HEK293 (cell line): ENCODE measurements at regions not wholly inside any gene's neighbourhood (a gene's known extent, or its start where the extent isn't known, plus 50 kb on each side); places are given as distances from the start of the nearest gene placed in this dataset.

Source experiments
- CTCF ChIA-PET: fragments of 350-600 bp; formaldehyde crosslinking; extraction: SDS; loops from one replicate; lab custom pipeline; 2021; ENCODE audit warnings: antibody characterized with exemption; lab: Yijun Ruan, JAX
- POLR2A ChIA-PET: fragments of 300-600 bp; formaldehyde crosslinking; extraction: SDS; loops from one replicate; lab custom pipeline; 2020; ENCODE audit warnings: antibody characterized with exemption, inconsistent platforms; lab: Yijun Ruan, JAX
- H3K27ac ChIP-seq: fragments of 200-500 bp; sonication (Bioruptor generic); 2 replicates; pipeline ENCODE4 v1.5.1; 2014; ENCODE audit warnings: low read depth, low read length, control low read depth, inconsistent platforms; ENCODE audit errors: extremely low read depth
- H3K36me3 ChIP-seq, 2 experiments: fragments of 200-500 bp in 1 of 2; sonication (Bioruptor generic) in 1 of 2; 1 replicate in 1 of 2; 2 replicates in 1 of 2; pipeline ENCODE4 v1.5.1; 2014 to 2017; ENCODE audit warnings: inconsistent platforms in 2 of 2, low read length in 2 of 2; ENCODE audit not compliant: control insufficient read depth in 2 of 2, insufficient read depth in 1 of 2
- H3K4me1 ChIP-seq: fragments of 200-500 bp; sonication (Bioruptor generic); 2 replicates; pipeline ENCODE4 v1.5.1; 2014; ENCODE audit warnings: mild to moderate bottlenecking, low read length, inconsistent platforms; ENCODE audit not compliant: control insufficient read depth, insufficient read depth
- H3K4me3 ChIP-seq: 2 replicates; pipeline ENCODE4 v1.5.1; 2011; ENCODE audit warnings: low read depth, mild to moderate bottlenecking, control low read depth, low read length, moderate library complexity
- H3K9me3 ChIP-seq: fragments of 200-500 bp; sonication (Bioruptor generic); 2 replicates; pipeline ENCODE4 v1.5.1; 2014; ENCODE audit warnings: low read depth, low read length, inconsistent platforms; ENCODE audit not compliant: control insufficient read depth, insufficient read depth
- HOXD13 ChIP-seq: sonication (generic); formaldehyde crosslinking; IDR thresholded peaks from 2 replicates; pipeline ENCODE4 v1.8.0; 2022; ENCODE audit warnings: missing genetic modification reagents, borderline replicate concordance
- SALL2 ChIP-seq: fragments of 450-650 bp; formaldehyde crosslinking; IDR thresholded peaks from 2 replicates; pipeline ENCODE4 v1.5.0; 2017; ENCODE audit warnings: missing biosample characterization, mild to moderate bottlenecking, missing genetic modification characterization, borderline replicate concordance
- SETDB1 ChIP-seq: IDR thresholded peaks from one replicate; pipeline ENCODE4 v1.6.1; 2017; ENCODE audit warnings: mild to moderate bottlenecking, low read length, moderate library complexity, mixed read lengths; ENCODE audit not compliant: insufficient read length
- YY1 ChIP-seq: fragments of 450-650 bp; formaldehyde crosslinking; IDR thresholded peaks from 2 replicates; pipeline ENCODE4 v1.5.1; 2018; ENCODE audit warnings: missing biosample characterization, missing genetic modification characterization
- ZBTB49 ChIP-seq: fragments of 450-650 bp; formaldehyde crosslinking; IDR thresholded peaks from 2 replicates; pipeline ENCODE4 v1.5.1; 2016; ENCODE audit warnings: missing biosample characterization, missing genetic modification characterization, low read depth
- ZEB2 ChIP-seq: fragments of 450-650 bp; formaldehyde crosslinking; IDR thresholded peaks from 2 replicates; pipeline ENCODE4 v1.5.1; 2016; ENCODE audit warnings: missing biosample characterization, missing genetic modification characterization
- ZNF114 ChIP-seq: fragments of 450-650 bp; formaldehyde crosslinking; IDR thresholded peaks from 2 replicates; pipeline ENCODE4 v1.5.0; 2017; ENCODE audit warnings: missing biosample characterization, missing genetic modification characterization
- ZNF140 ChIP-seq: fragments of 450-650 bp; formaldehyde crosslinking; IDR thresholded peaks from 2 replicates; pipeline ENCODE4 v1.5.1; 2016; ENCODE audit warnings: missing biosample characterization, missing genetic modification characterization
- ZNF174 ChIP-seq: fragments of 450-650 bp; formaldehyde crosslinking; IDR thresholded peaks from 2 replicates; pipeline ENCODE4 v1.5.0; 2017; ENCODE audit warnings: missing biosample characterization, mild to moderate bottlenecking, missing genetic modification characterization
- ZNF19 ChIP-seq: fragments of 450-650 bp; formaldehyde crosslinking; IDR thresholded peaks from 2 replicates; pipeline ENCODE4; 2016; ENCODE audit warnings: missing biosample characterization, missing genetic modification characterization, low read depth
- ZNF514 ChIP-seq: fragments of 450-650 bp; formaldehyde crosslinking; IDR thresholded peaks from 2 replicates; pipeline ENCODE4 v1.5.1; 2016; ENCODE audit warnings: missing biosample characterization, missing genetic modification characterization
- ZNF544 ChIP-seq: fragments of 450-650 bp; formaldehyde crosslinking; IDR thresholded peaks from 2 replicates; pipeline ENCODE4 v1.5.0; 2017; ENCODE audit warnings: missing biosample characterization, missing genetic modification characterization
- ZNF658 ChIP-seq: fragments of 450-650 bp; formaldehyde crosslinking; IDR thresholded peaks from 2 replicates; pipeline ENCODE4; 2016; ENCODE audit warnings: missing biosample characterization, missing genetic modification characterization
- ZNF664 ChIP-seq: fragments of 450-650 bp; formaldehyde crosslinking; IDR thresholded peaks from 2 replicates; pipeline ENCODE4 v1.5.1; 2016; ENCODE audit warnings: missing biosample characterization, missing genetic modification characterization
- ZNF76 ChIP-seq: fragments of 450-650 bp; formaldehyde crosslinking; IDR thresholded peaks from 2 replicates; pipeline ENCODE4; 2016; ENCODE audit warnings: low read depth, missing biosample characterization, missing genetic modification characterization, borderline replicate concordance
- TF ChIP-seq, protein P1 (sequence below): fragments of 450-650 bp; formaldehyde crosslinking; conservative IDR thresholded peaks from 2 replicates; pipeline ENCODE4 v1.5.1; 2016; ENCODE audit warnings: low read depth, missing biosample characterization, missing genetic modification characterization

- Histone ChIP-seq H3K36me3 (no peaks in the 10 kb centered on the region), H3K27ac (no peak overlapping the region), H3K4me3 (no peak overlapping the region), H3K9me3 (no peaks in the 10 kb centered on the region), H3K4me1 (no peaks in the 10 kb centered on the region)
- TF ChIP-seq HOXD13 (CRISPR knock-in tag), result no peak
- TF ChIP-seq YY1 (tag by site-specific recombination), result no peak
- TF ChIP-seq, protein P1, sequence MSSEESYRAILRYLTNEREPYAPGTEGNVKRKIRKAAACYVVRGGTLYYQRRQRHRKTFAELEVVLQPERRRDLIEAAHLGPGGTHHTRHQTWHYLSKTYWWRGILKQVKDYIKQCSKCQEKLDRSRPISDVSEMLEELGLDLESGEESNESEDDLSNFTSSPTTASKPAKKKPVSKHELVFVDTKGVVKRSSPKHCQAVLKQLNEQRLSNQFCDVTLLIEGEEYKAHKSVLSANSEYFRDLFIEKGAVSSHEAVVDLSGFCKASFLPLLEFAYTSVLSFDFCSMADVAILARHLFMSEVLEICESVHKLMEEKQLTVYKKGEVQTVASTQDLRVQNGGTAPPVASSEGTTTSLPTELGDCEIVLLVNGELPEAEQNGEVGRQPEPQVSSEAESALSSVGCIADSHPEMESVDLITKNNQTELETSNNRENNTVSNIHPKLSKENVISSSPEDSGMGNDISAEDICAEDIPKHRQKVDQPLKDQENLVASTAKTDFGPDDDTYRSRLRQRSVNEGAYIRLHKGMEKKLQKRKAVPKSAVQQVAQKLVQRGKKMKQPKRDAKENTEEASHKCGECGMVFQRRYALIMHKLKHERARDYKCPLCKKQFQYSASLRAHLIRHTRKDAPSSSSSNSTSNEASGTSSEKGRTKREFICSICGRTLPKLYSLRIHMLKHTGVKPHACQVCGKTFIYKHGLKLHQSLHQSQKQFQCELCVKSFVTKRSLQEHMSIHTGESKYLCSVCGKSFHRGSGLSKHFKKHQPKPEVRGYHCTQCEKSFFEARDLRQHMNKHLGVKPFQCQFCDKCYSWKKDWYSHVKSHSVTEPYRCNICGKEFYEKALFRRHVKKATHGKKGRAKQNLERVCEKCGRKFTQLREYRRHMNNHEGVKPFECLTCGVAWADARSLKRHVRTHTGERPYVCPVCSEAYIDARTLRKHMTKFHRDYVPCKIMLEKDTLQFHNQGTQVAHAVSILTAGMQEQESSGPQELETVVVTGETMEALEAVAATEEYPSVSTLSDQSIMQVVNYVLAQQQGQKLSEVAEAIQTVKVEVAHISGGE (tag by site-specific recombination), result no peak
- TF ChIP-seq ZNF664, result no peak
- TF ChIP-seq ZEB2 (tag by site-specific recombination), result no peak
- ChIA-PET CTCF (no interaction called here), POLR2A (no interaction called here)
These were observed 411.9 kb downstream of the TMEM121 start for GRCh38 chr14:105938055-105938863.

DNA sequence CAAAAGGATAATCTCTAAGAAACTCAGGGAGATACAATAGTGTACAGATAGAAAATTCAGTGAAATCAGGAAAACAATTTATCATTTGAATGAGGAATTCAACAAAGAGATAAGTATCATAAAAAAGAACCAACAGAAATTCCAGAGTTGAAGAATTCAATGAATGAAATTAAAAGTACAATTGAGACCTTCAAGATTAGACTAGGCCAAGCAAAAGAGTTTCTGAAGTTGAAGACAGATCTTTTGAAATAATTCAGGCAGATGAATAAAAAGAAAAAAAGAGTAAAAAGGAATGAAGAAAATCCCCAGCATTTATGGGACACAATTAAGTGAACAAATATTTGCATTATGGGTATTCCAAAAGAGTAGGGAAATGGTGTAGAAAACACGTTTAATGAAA lies 412.6 kb downstream of the TMEM121 start:
- CTCF ChIA-PET, result interaction anchor here (0.7 kb wide), 1 partner anchor 394 kb away, joined by 3 read pairs; no protein-coding TSS in a partner anchor
- POLR2A ChIA-PET, result no interaction called here
- H3K36me3 ChIP-seq, result no peaks in the 10 kb centered on the region
- no peak overlapping the region for H3K27ac ChIP-seq
- H3K4me3 ChIP-seq, result no peak overlapping the region
- TF ChIP-seq ZNF19 (tag by site-specific recombination) (no peak), ZNF140 (tag by site-specific recombination) (no peak), SALL2 (tag by site-specific recombination) (no peak), ZNF174 (tag by site-specific recombination) (no peak), SETDB1 (peak; percentile 79)
- H3K9me3 ChIP-seq, result no peaks in the 10 kb centered on the region
- no peaks in the 10 kb centered on the region for H3K4me1 ChIP-seq

GRCh38 chr14:105939810-105940508 lies 413.6 kb downstream of the TMEM121 start:
- Histone ChIP-seq H3K4me3 (no peak overlapping the region), H3K27ac (no peak overlapping the region), H3K36me3 (no peaks in the 10 kb centered on the region), H3K4me1 (no peaks in the 10 kb centered on the region), H3K9me3 (no peaks in the 10 kb centered on the region)
- ChIA-PET CTCF (interaction anchor here (0.6 to 1.1 kb wide), 3 partner anchors 66 to 402 kb away, joined by 3 to 4 read pairs (median 3); no protein-coding TSS in a partner anchor), POLR2A (no interaction called here)
- no peak for TF ChIP-seq ZNF114 (tag by site-specific recombination)
- no peak for TF ChIP-seq ZNF76 (tag by site-specific recombination)
- TF ChIP-seq ZNF658 (tag by site-specific recombination), result no peak
- no peak for TF ChIP-seq ZNF544 (tag by site-specific recombination)
- no peak for TF ChIP-seq ZNF514 (tag by site-specific recombination)
- no peak for TF ChIP-seq ZBTB49 (tag by site-specific recombination)
